RPMI8226 (cell line): ENCODE measurements at regions not wholly inside any gene's neighbourhood (a gene's known extent, or its start where the extent isn't known, plus 50 kb on each side); places are given as distances from the start of the nearest gene placed in this dataset.

Source experiments
- DNase-seq: peaks from one replicate; pipeline ENCODE4 v3.0.0-alpha.2; 2015

GRCh38 chr20:60727425-60727824, 524.6 kb upstream of the CDH4 start:
- no peak for DNase-seq

DNA sequence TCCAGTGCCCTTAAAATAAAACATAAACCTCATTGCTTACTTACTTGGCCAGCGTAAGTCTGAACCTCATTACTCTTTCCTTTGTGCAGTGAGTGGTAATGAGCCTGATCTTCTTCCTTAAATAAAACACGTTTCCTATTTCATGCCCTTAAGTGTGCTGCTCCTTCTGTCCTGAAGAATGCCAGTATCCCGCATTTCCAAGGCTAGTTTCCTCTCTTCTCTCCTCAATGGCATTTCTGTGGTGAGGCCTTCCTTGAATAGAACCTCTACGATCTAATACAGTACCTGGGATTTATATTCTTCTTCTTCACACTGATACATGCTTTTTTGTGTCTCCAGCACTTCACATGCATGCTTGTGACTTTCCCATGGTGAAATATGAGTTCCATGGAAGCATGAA, 523.4 kb upstream of the CDH4 start:
- no peak for DNase-seq

- no peak for DNase-seq
These were observed 522.7 kb upstream of the CDH4 start for GRCh38 chr20:60729135-60729900.

DNA sequence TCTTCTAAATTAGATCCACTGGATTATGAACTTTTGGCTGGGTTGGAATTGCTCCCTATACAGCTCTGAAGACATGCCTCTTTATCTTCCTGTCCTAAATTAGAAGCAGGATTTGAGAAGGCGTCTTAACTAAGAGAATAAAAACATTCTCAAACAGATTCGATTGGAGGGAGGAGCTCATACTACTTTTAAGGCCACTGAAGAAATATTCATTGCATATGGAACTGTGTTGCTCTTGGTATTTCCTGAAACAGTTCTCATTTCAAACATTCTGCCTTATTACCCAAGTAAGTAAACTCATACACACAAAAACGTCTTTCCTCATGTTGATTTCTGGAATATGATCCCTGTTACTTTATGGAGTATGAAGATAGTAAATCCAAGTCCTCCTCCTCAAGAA, 519.7 kb upstream of the CDH4 start:
- no peak for DNase-seq

- DNase-seq = no peak
These were observed 504.0 kb upstream of the CDH4 start for GRCh38 chr20:60748086-60748485.

- no peak for DNase-seq
These were observed 502.1 kb upstream of the CDH4 start for GRCh38 chr20:60749804-60750602.

GRCh38 chr20:60750909-60751308, 501.2 kb upstream of the CDH4 start:
- no peak for DNase-seq

- DNase-seq = no peak
These were observed 500.2 kb upstream of the CDH4 start for GRCh38 chr20:60751826-60752225.

- DNase-seq = no peak
These were observed 499.2 kb upstream of the CDH4 start for GRCh38 chr20:60752741-60753420.

GRCh38 chr20:60754856-60755255, 497.2 kb upstream of the CDH4 start:
- DNase-seq = no peak

DNA sequence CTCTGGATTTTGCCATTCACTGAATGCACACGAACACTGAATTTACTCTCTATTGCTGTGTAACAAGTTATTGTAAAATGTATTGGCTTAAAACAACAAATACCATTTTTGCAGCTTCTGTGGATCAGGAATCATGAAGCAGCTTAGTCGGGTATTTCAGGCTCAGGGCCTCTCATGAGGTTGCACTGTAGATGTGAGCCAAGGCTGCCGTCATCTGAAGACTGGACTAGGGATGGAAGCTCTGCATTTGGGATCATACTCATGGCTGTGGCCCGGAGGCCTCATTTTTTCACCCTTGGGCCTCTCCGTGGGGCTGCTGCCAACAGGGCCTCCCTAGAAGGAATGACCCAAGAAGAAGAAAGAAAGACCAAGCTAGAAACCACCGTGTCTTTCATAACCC, 492.4 kb upstream of the CDH4 start:
- no peak for DNase-seq

GRCh38 chr20:60760256-60761000, 491.6 kb upstream of the CDH4 start:
- DNase-seq = no peak

GRCh38 chr20:60761056-60761455, 491.0 kb upstream of the CDH4 start:
- no peak for DNase-seq

DNA sequence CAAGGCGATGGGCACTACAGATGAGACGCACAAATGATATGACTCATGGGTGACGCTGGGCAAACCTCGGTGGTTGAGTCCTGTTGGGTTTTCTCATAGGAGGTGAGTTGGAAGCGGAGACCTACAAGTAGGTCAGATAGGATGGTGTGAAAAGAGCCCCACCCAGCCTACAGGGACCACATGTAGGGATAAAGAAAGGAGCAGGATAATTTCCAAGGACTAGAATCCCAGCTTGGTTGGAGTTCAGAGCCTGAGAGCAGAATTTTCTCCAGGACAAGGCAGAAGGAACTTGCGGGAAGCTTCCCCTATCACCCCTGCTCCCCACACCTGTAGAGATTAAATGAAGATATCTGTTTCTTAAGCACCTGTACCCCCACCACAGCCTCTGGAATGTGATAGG, 489.7 kb upstream of the CDH4 start:
- no peak for DNase-seq

- no peak for DNase-seq
These were observed 487.7 kb upstream of the CDH4 start for GRCh38 chr20:60764328-60764727.

- no peak for DNase-seq
These were observed 487.3 kb upstream of the CDH4 start for GRCh38 chr20:60764771-60765170.

- no peak for DNase-seq
These were observed 486.1 kb upstream of the CDH4 start for GRCh38 chr20:60765821-60766403.

DNA sequence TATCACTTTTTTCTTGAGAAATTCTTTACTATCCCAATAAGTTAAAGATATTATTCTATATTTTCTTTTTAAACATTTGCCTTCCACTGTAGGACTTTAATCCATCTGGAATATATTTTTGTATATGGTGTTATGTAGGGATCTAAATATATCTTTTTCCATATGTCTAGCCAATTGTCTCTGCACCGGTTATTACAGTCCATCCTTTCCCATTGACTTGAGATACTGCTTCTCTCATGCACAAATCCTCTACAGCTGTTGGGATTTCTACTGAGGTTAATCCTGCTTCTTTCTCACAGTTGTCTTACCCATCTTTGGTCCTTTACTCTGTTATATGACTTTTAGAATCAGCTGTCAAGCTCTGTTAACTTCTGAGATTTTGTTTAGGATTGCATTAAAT, 483.8 kb upstream of the CDH4 start:
- DNase-seq = no peak

DNA sequence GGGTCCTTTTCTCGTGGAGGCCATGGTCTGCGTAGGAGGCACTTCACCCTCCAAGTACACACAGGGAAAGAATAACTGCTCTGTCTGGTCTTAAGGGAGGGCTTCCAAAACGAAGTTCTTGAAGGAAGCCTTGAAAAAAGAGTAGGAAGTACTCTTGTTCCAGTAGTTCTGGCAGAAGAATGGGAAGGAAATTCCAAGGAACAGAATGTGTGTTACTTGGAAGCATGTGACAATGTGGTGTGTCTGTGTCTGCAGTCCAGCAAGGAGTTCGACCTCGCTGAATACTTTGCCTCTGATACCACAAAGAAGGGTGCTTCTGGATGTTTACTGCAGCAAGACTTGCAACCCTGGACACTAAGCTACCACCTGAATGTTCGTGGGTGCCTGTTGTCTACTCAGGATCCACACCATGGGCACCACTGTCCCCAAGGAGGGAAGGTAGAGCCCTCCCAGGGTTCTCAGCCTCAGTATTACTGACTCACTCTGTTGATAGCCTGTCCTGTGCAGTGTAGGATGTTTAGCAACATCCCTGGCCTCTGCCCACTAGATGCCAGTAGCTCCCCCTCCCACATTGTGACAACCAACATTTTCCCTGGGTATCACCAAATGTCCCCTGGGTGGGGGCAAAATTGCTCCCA, 471.6 kb upstream of the CDH4 start:
- no peak for DNase-seq

GRCh38 chr20:60782959-60783625, 469.0 kb upstream of the CDH4 start:
- DNase-seq = no peak

DNA sequence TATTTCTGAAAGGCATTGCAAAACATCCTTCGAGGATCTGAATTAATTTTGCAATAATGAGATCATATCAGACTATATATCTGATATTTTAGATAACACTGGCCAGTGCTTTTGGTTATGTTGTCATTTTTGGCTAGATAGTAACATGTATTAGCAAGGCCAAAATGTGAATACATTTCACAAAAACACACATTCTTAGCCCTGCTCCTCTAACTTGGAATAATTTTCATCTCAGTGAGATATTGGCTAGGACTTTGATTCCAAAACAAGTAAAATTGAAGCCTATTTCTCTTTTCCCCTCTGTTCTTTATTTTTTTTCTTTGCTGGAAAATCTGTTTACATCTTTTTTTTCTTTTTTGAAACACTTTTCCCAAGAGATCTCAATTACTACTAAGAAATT, 466.8 kb upstream of the CDH4 start:
- DNase-seq = no peak

GRCh38 chr20:60785785-60786184, 466.3 kb upstream of the CDH4 start:
- DNase-seq = no peak
